ENCODE measurements at regions not wholly inside any gene's neighbourhood (a gene's known extent, or its start where the extent isn't known, plus 50 kb on each side); places are given as distances from the start of the nearest gene placed in this dataset.

GRCh38 chr7:45413419-45413818, 160.7 kb upstream of the ADCY1 start:
- in situ Hi-C loops (cut with HindIII; ENCODE audit: low sequenced_read_pairs) = no loop called here
- DNase-seq (ENCODE audit: low read depth, low spot score) = no peak
- H3K4me3 ChIP-seq (ENCODE audit: low read depth, low read length) = no peak overlapping the region
- TF ChIP-seq CTCF (IDR thresholded peaks at IDR 0.05; ENCODE audit: low read depth, low read length) = no peak

- in situ Hi-C loops (cut with HindIII; ENCODE audit: low sequenced_read_pairs) = no loop called here
- no peak for DNase-seq (ENCODE audit: low read depth, low spot score)
- H3K4me3 ChIP-seq (ENCODE audit: low read depth, low read length) = no peak overlapping the region
- TF ChIP-seq CTCF (IDR thresholded peaks at IDR 0.05; ENCODE audit: low read depth, low read length) = no peak
Measured at GRCh38 chr7:45414226-45414625, 159.9 kb upstream of the ADCY1 start.

- in situ Hi-C loops (cut with HindIII; ENCODE audit: low sequenced_read_pairs) = no loop called here
- no peak for DNase-seq (ENCODE audit: low read depth, low spot score)
- TF ChIP-seq CTCF (IDR thresholded peaks at IDR 0.05; ENCODE audit: low read depth, low read length) = no peak
- H3K4me3 ChIP-seq (ENCODE audit: low read depth, low read length) = no peak overlapping the region
Measured at GRCh38 chr7:45415265-45415664, 158.9 kb upstream of the ADCY1 start.

DNA sequence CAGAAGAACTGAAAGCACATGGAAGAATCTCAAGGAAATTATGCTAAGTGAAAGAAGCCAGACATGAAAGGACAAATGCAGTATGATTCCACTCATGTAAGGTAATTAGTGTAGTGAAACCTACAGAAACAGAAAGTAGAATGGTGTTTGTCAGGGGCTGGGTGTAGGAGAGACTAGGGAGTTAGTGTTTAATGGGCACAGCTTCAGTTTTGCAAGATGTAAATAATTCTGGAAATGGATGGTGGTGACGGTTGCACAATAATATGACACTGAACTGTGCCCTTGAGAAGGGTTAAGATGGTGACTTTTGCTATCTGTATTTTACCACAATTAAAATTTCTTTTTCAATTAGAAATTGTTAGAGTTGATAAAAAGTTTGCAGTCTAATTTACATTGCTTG, 157.3 kb upstream of the ADCY1 start:
- in situ Hi-C loops (cut with HindIII; ENCODE audit: low sequenced_read_pairs) = no loop called here
- no peak for TF ChIP-seq CTCF (IDR thresholded peaks at IDR 0.05; ENCODE audit: low read depth, low read length)
- no peak for DNase-seq (ENCODE audit: low read depth, low spot score)
- H3K4me3 ChIP-seq (ENCODE audit: low read depth, low read length) = no peak overlapping the region

- no peak overlapping the region for H3K4me3 ChIP-seq (ENCODE audit: low read depth, low read length)
- DNase-seq (ENCODE audit: low read depth, low spot score) = no peak
- in situ Hi-C loops (cut with HindIII; ENCODE audit: low sequenced_read_pairs) = no loop called here
- TF ChIP-seq CTCF (IDR thresholded peaks at IDR 0.05; ENCODE audit: low read depth, low read length) = no peak
Measured at GRCh38 chr7:45417268-45417667, 156.9 kb upstream of the ADCY1 start.

- TF ChIP-seq CTCF (IDR thresholded peaks at IDR 0.05; ENCODE audit: low read depth, low read length) = no peak
- no peak for DNase-seq (ENCODE audit: low read depth, low spot score)
- H3K4me3 ChIP-seq (ENCODE audit: low read depth, low read length) = no peak overlapping the region
- in situ Hi-C loops (cut with HindIII; ENCODE audit: low sequenced_read_pairs) = no loop called here
Measured at GRCh38 chr7:45417735-45418134, 156.4 kb upstream of the ADCY1 start.

Measured in astrocyte of the spinal cord (primary cell).